Large intestine (tissue), 3 donors: ENCODE measurements at regions not wholly inside any gene's neighbourhood (a gene's known extent, or its start where the extent isn't known, plus 50 kb on each side); places are given as distances from the start of the nearest gene placed in this dataset.
"Not testable (repeated sequence)": the region's sequence is repeated elsewhere in the genome, so short reads cannot be mapped to it uniquely, and the experiment has no call there.

Experiments
- DNase-seq, 2 donors: peaks; one replicate each; pipeline versions ENCODE4 v3.0.0 to v3.0.0-alpha.2; 2013
- H3K27ac ChIP-seq: one replicate; pipeline ENCODE4 v1.5.1; 2013; ENCODE audit warnings: low read length
- H3K27me3 ChIP-seq: 2 replicates; pipeline ENCODE4 v1.6.1; 2013; ENCODE audit warnings: low read length; ENCODE audit not compliant: control insufficient read depth, insufficient read depth
- H3K36me3 ChIP-seq: 2 replicates; pipeline ENCODE4 v1.6.1; 2013; ENCODE audit warnings: low read length; ENCODE audit not compliant: control insufficient read depth, insufficient read depth
- H3K4me1 ChIP-seq: one replicate; pipeline ENCODE4 v1.6.1; 2013; ENCODE audit warnings: low read length; ENCODE audit not compliant: control insufficient read depth, insufficient read depth
- H3K4me3 ChIP-seq: one replicate; pipeline ENCODE4 v1.5.1; 2013; ENCODE audit warnings: low read length
- H3K9me3 ChIP-seq: one replicate; pipeline ENCODE4 v1.6.1; 2013; ENCODE audit warnings: mild to moderate bottlenecking, low read depth, low read length, moderate library complexity; ENCODE audit not compliant: control insufficient read depth
- WGBS: methylation state at CpG from one replicate; pipeline ENCODE4 v1.1.5; 2013; ENCODE audit warnings: low lambda C conversion rate; ENCODE audit not compliant: insufficient coverage; 5-methylcytosine and 5-hydroxymethylcytosine counted together

- WGBS, result 90% methylated on average over 1 of the region's 7 CpGs
- no peak for DNase-seq
- H3K27ac ChIP-seq, result no peak overlapping the region
- no peaks in the 10 kb centered on the region for H3K4me1 ChIP-seq
- H3K36me3 ChIP-seq, result no peaks in the 10 kb centered on the region
- H3K27me3 ChIP-seq, result no peaks in the 10 kb centered on the region
- H3K4me3 ChIP-seq, result no peak overlapping the region
- no peaks in the 10 kb centered on the region for H3K9me3 ChIP-seq
Observed at GRCh38 chr5:85646036-85646435, 971.7 kb upstream of the COX7C start.

- H3K9me3 ChIP-seq, result no peaks in the 10 kb centered on the region
- 88% methylated on average over 2 of the region's 2 CpGs for WGBS
- no peak overlapping the region for H3K4me3 ChIP-seq
- no peaks in the 10 kb centered on the region for H3K27me3 ChIP-seq
- no peaks in the 10 kb centered on the region for H3K4me1 ChIP-seq
- no peak for DNase-seq
- no peak overlapping the region for H3K27ac ChIP-seq
- H3K36me3 ChIP-seq, result no peaks in the 10 kb centered on the region
Observed at GRCh38 chr5:85646641-85647040, 971.1 kb upstream of the COX7C start.

DNA sequence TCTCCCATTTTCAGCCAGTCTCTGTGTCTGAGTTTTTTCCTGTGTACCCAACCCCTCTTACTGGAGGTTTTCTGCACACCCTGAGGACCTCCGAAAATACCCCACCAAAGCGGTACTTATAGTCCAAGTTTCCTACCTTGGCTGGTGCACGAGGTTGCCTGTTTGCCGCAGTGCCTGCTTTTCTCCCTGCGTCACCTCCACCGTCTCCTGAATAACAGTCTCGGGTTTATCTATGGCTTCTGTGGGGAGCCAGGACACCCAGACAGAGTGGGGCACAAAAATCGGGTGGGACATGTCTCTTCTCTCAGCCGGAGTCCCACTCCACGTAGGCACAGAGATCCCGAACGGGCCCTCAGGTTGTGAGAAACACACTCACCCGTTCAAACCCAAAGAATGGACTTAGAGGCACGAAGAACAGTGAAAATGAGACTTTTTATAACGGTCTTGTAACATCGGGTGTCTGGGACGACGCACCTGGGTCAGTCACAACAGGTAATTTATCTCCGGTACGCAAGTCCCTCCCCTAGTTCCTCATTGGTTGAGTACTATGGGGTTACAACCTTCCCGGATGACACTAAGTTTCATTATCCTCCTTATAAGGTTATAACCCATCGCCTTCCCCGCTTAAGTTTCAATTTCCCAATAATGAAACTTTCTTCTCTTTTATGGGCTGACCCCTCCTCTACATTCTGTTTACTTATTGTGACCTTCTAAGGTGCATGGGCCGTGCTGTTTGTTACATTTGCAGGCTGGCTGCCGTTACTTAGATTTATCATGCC lies 970.2 kb upstream of the COX7C start:
- WGBS, result 91% methylated on average over 7 of the region's 25 CpGs
- Histone ChIP-seq H3K4me1 (no peaks in the 10 kb centered on the region), H3K4me3 (no peak overlapping the region), H3K36me3 (no peaks in the 10 kb centered on the region), H3K9me3 (no peaks in the 10 kb centered on the region), H3K27ac (no peak overlapping the region), H3K27me3 (no peaks in the 10 kb centered on the region)
- no peak for DNase-seq

- no peaks in the 10 kb centered on the region for H3K36me3 ChIP-seq
- WGBS, result 80% methylated on average over 2 of the region's 4 CpGs
- no peaks in the 10 kb centered on the region for H3K27me3 ChIP-seq
- H3K4me1 ChIP-seq, result no peaks in the 10 kb centered on the region
- H3K9me3 ChIP-seq, result no peaks in the 10 kb centered on the region
- DNase-seq, result no peak
- no peak overlapping the region for H3K27ac ChIP-seq
- H3K4me3 ChIP-seq, result no peak overlapping the region
Observed at GRCh38 chr5:85648495-85648894, 969.2 kb upstream of the COX7C start.

GRCh38 chr5:85651731-85652130 lies 966.0 kb upstream of the COX7C start:
- no CpG with 5 or more reads among the region's 1 CpG for WGBS
- Histone ChIP-seq H3K27ac (no peak overlapping the region), H3K27me3 (no peaks in the 10 kb centered on the region), H3K36me3 (no peaks in the 10 kb centered on the region), H3K4me1 (no peaks in the 10 kb centered on the region), H3K9me3 (no peaks in the 10 kb centered on the region), H3K4me3 (no peak overlapping the region)
- no peak for DNase-seq

DNA sequence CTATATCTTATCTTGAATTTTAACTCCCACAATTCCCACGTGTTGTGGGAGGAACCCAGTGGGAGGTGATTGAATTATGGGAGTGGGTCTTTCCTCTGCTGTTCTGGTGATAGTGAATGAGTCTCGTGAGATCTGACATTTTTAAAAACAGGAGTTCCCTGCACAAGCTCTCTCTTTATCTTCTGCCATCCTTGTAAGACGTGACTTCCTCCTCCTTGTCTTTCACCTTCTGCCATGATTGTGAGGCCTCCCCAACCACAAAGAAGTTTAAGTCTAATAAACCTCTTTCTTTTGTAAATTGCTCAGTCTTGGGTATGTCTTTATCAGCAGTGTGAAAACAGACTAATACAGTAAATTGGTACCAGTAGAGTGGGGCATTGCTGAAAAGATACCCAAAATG lies 963.6 kb upstream of the COX7C start:
- not testable (repeated sequence) for H3K4me1 ChIP-seq, H3K27me3 ChIP-seq, H3K36me3 ChIP-seq, H3K27ac ChIP-seq, H3K9me3 ChIP-seq, DNase-seq, H3K4me3 ChIP-seq
- 80% methylated on average over 1 of the region's 3 CpGs for WGBS

DNA sequence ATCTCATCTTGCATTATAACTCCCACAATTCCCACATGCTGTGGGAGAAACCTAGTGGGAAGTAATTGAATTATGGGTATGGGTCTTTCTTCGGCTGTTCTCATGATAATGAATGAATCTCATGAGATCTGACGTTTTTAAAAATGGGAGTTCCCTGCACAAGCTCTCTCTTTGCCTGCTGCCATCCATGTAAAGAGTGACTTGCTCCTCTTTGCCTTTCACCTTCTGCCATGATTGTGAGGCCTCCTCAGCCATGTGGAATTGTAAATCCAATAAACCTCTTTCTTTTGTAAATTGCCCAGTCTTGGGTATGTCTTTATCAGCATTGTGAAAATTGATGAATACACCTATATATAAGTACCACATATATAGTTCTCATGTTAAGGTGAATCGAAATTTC lies 961.7 kb upstream of the COX7C start:
- Histone ChIP-seq H3K4me1 (no peaks in the 10 kb centered on the region), H3K27me3 (no peaks in the 10 kb centered on the region), H3K4me3 (no peak overlapping the region), H3K9me3 (no peaks in the 10 kb centered on the region), H3K27ac (no peak overlapping the region), H3K36me3 (no peaks in the 10 kb centered on the region)
- DNase-seq, result no peak
- WGBS, result no CpG with 5 or more reads among the region's 3 CpGs

DNA sequence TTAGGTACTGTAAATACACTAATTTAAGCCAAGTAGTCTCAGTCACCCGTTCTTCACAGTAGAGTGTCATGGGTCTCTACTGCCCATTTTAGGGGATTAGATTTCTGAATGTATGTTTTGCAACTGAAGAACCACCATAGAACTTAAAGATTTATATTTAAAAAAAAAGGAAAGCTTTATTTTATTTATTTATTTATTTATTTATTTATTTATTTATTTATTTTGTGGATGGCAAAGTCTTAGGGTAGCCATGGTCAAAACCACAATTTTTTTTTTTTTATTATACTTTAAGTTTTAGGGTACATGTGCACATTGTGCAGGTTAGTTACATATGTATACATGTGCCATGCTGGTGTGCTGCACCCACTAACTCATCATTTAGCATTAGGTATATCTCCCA lies 960.4 kb upstream of the COX7C start:
- not testable (repeated sequence) for H3K27me3 ChIP-seq, H3K27ac ChIP-seq, H3K4me1 ChIP-seq, DNase-seq, H3K9me3 ChIP-seq, H3K36me3 ChIP-seq, H3K4me3 ChIP-seq
- WGBS, result 100% methylated on average over 1 of the region's 1 CpG

GRCh38 chr5:85662969-85663707 lies 954.6 kb upstream of the COX7C start:
- H3K4me3 ChIP-seq, H3K4me1 ChIP-seq, DNase-seq, H3K9me3 ChIP-seq, H3K27me3 ChIP-seq, H3K27ac ChIP-seq, H3K36me3 ChIP-seq: not testable (repeated sequence)
- WGBS, result 100% methylated on average over 2 of the region's 29 CpGs

DNA sequence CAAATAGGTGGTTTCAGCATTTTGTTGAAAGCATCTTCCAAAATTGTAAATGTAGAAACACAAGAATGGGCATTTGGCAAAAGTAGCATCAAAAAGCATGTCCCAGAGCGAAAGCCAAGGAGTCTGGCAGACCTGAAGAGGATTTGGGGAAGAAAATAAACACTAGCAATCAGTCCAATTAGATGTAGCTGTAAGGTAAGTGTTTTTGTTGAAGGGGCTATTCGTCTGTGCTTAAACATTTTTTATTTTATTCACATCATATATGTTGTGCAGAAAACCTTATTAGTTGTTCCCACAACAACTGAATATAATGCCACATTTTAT lies 954.1 kb upstream of the COX7C start:
- Histone ChIP-seq H3K36me3 (no peaks in the 10 kb centered on the region), H3K4me3 (no peak overlapping the region), H3K9me3 (peaks cover 2% of the 10 kb centered on the region), H3K27me3 (no peaks in the 10 kb centered on the region), H3K27ac (no peak overlapping the region), H3K4me1 (no peaks in the 10 kb centered on the region)
- no peak for DNase-seq
- no CpG with 5 or more reads among the region's 2 CpGs for WGBS

GRCh38 chr5:85670417-85670816 lies 947.3 kb upstream of the COX7C start:
- Histone ChIP-seq H3K36me3 (no peaks in the 10 kb centered on the region), H3K4me1 (no peaks in the 10 kb centered on the region), H3K9me3 (no peaks in the 10 kb centered on the region), H3K27ac (no peak overlapping the region), H3K4me3 (no peak overlapping the region), H3K27me3 (no peaks in the 10 kb centered on the region)
- DNase-seq, result no peak
